H9 (cell line): ENCODE measurements at regions not wholly inside any gene's neighbourhood (a gene's known extent, or its start where the extent isn't known, plus 50 kb on each side); places are given as distances from the start of the nearest gene placed in this dataset.

Source experiments
- DNase-seq: peaks from one replicate; pipeline ENCODE4 v3.0.0-alpha.2; 2017
- H2AFZ ChIP-seq: one replicate; pipeline ENCODE4 v1.6.1; 2013; ENCODE audit warnings: mild to moderate bottlenecking, low read length, control low read depth, moderate library complexity
- H2AK5ac ChIP-seq: 2 replicates; pipeline ENCODE4 v1.6.1; 2013; ENCODE audit warnings: low read length, control low read depth, mixed read lengths; ENCODE audit not compliant: insufficient read length
- H2BK120ac ChIP-seq: one replicate; pipeline ENCODE4 v1.6.1; 2013; ENCODE audit warnings: low read depth, mild to moderate bottlenecking, low read length, control low read depth, inconsistent platforms; ENCODE audit not compliant: poor library complexity, severe bottlenecking
- H2BK12ac ChIP-seq: 2 replicates; pipeline ENCODE4 v1.6.1; 2013; ENCODE audit warnings: low read length, control low read depth, mixed read lengths, low read depth; ENCODE audit not compliant: insufficient read length
- H2BK15ac ChIP-seq: 2 replicates; pipeline ENCODE4 v1.6.1; 2013; ENCODE audit warnings: low read depth, low read length, control low read depth
- H2BK20ac ChIP-seq: one replicate; pipeline ENCODE4 v1.6.1; 2013; ENCODE audit warnings: low read depth, mild to moderate bottlenecking, low read length, control low read depth, inconsistent platforms; ENCODE audit not compliant: poor library complexity, severe bottlenecking
- H2BK5ac ChIP-seq: 2 replicates; pipeline ENCODE4 v1.6.1; 2013; ENCODE audit warnings: low read length, control low read depth, mixed read lengths; ENCODE audit not compliant: insufficient read length
- H3K14ac ChIP-seq: 2 replicates; pipeline ENCODE4 v1.6.1; 2013; ENCODE audit warnings: low read length, control low read depth; ENCODE audit not compliant: insufficient read depth
- H3K18ac ChIP-seq: 2 replicates; pipeline ENCODE4 v1.6.1; 2013; ENCODE audit warnings: low read depth, mild to moderate bottlenecking, mixed read lengths, low read length, control low read depth; ENCODE audit not compliant: insufficient read length
- H3K23ac ChIP-seq: 2 replicates; pipeline ENCODE4 v1.6.1; 2013; ENCODE audit warnings: low read length, control low read depth, mixed read lengths, low read depth; ENCODE audit not compliant: insufficient read length
- H3K23me2 ChIP-seq: 2 replicates; pipeline ENCODE4 v1.6.1; 2013; ENCODE audit warnings: low read depth, mild to moderate bottlenecking, mixed read lengths, low read length, control low read depth; ENCODE audit not compliant: insufficient read length, poor library complexity, severe bottlenecking
- H3K27ac ChIP-seq: 2 replicates; pipeline ENCODE4 v1.5.1; 2013; ENCODE audit warnings: low read length, control low read depth, mixed read lengths, low read depth; ENCODE audit not compliant: insufficient read length
- H3K27me3 ChIP-seq: 2 replicates; pipeline ENCODE4 v1.6.1; 2013; ENCODE audit warnings: low read length, control low read depth, inconsistent platforms; ENCODE audit not compliant: insufficient read depth
- H3K4ac ChIP-seq: 2 replicates; pipeline ENCODE4 v1.6.1; 2013; ENCODE audit warnings: low read depth, mild to moderate bottlenecking, control low read depth, inconsistent platforms, low read length, moderate library complexity
- H3K4me1 ChIP-seq: 2 replicates; pipeline ENCODE4 v1.6.1; 2013; ENCODE audit warnings: low read length, control low read depth, inconsistent platforms; ENCODE audit not compliant: insufficient read depth
- H3K4me2 ChIP-seq: 2 replicates; pipeline ENCODE4 v1.6.1; 2013; ENCODE audit warnings: low read length, control low read depth, mixed read lengths; ENCODE audit not compliant: insufficient read length, insufficient read depth
- H3K56ac ChIP-seq: 2 replicates; pipeline ENCODE4 v1.6.1; 2013; ENCODE audit warnings: low read depth, mild to moderate bottlenecking, mixed read lengths, low read length, control low read depth; ENCODE audit not compliant: insufficient read length
- H3K79me1 ChIP-seq: 2 replicates; pipeline ENCODE4 v1.6.1; 2013; ENCODE audit warnings: low read depth, mild to moderate bottlenecking, moderate library complexity, low read length, control low read depth, inconsistent platforms; ENCODE audit not compliant: insufficient read depth, poor library complexity, severe bottlenecking
- H3K79me2 ChIP-seq: 2 replicates; pipeline ENCODE4 v1.6.1; 2013; ENCODE audit warnings: low read length, control low read depth, inconsistent platforms; ENCODE audit not compliant: insufficient read depth
- H3K9ac ChIP-seq: 2 replicates; pipeline ENCODE4 v1.6.1; 2013; ENCODE audit warnings: low read length, control low read depth, mixed read lengths; ENCODE audit not compliant: insufficient read length; ENCODE audit errors: extremely low read depth
- H3K9me3 ChIP-seq: one replicate; pipeline ENCODE4 v1.6.1; 2013; ENCODE audit warnings: low read depth, low read length, inconsistent platforms; ENCODE audit not compliant: control insufficient read depth
- H3T11ph ChIP-seq: one replicate; pipeline ENCODE4 v1.6.1; 2013; ENCODE audit warnings: mild to moderate bottlenecking, low read length, control low read depth, inconsistent platforms
- H4K20me1 ChIP-seq: one replicate; pipeline ENCODE4 v1.6.1; 2013; ENCODE audit not compliant: control insufficient read depth, insufficient read length, insufficient read depth
- H4K5ac ChIP-seq: 2 replicates; pipeline ENCODE4 v1.6.1; 2013; ENCODE audit warnings: low read depth, mild to moderate bottlenecking, mixed read lengths, low read length, control low read depth; ENCODE audit not compliant: insufficient read length
- H4K8ac ChIP-seq: replicated peaks from 2 replicates; pipeline ENCODE4 v1.6.1; 2013; ENCODE audit warnings: low read length, control low read depth, mixed read lengths, low read depth; ENCODE audit not compliant: insufficient read length
- H4K91ac ChIP-seq: 2 replicates; pipeline ENCODE4 v1.6.1; 2013; ENCODE audit warnings: low read depth, mild to moderate bottlenecking, moderate library complexity, mixed read lengths, low read length, control low read depth; ENCODE audit not compliant: insufficient read length
- H3K27ac Mint-ChIP-seq, 3 experiments: 2 replicates in 2 of 3; 3 replicates in 1 of 3; pipeline ENCODE4 v1.8.0; 2020 to 2021; ENCODE audit warnings: mixed read lengths in 3 of 3, mild to moderate bottlenecking in 1 of 3, moderate library complexity in 1 of 3
- H3K27me3 Mint-ChIP-seq: 2 replicates; pipeline ENCODE4 v1.8.0; 2021; ENCODE audit warnings: low read depth, mild to moderate bottlenecking, moderate library complexity, mixed read lengths
- H3K36me3 Mint-ChIP-seq, 3 experiments: 2 replicates in 2 of 3; 3 replicates in 1 of 3; pipeline ENCODE4 v1.8.0; 2020 to 2021; ENCODE audit warnings: low read depth in 3 of 3, mixed read lengths in 3 of 3; ENCODE audit not compliant: insufficient read depth in 1 of 3
- H3K4me1 Mint-ChIP-seq, 2 experiments: 2 replicates each; pipeline ENCODE4 v1.8.0; 2020; ENCODE audit warnings: mixed read lengths in 2 of 2
- H3K4me3 Mint-ChIP-seq, 2 experiments: 2 replicates in 1 of 2; 3 replicates in 1 of 2; pipeline ENCODE4 v1.8.0; 2020 to 2021; ENCODE audit warnings: mild to moderate bottlenecking in 2 of 2, mixed read lengths in 2 of 2, moderate library complexity in 1 of 2
- H3K9me3 Mint-ChIP-seq, 2 experiments: 2 replicates in 1 of 2; 3 replicates in 1 of 2; pipeline ENCODE4 v1.8.0; 2020; ENCODE audit warnings: mild to moderate bottlenecking in 2 of 2, mixed read lengths in 2 of 2, moderate library complexity in 1 of 2
- WGBS: extraction: QIAGEN DNeasy Blood & Tissue Kit; methylation state at CpG from one replicate; pipeline ENCODE4 v1.1.7; 2013; ENCODE audit warnings: missing lambda C conversion rate, low lambda C conversion rate, mixed read lengths; ENCODE audit not compliant: insufficient read length; ENCODE audit errors: extremely low coverage; 5-methylcytosine and 5-hydroxymethylcytosine counted together
- TF ChIP-seq, protein P1 (sequence below): fragments of 200-600 bp; sonication (generic); conservative IDR thresholded peaks from 3 replicates; pipeline ENCODE4 v1.8.0; 2021; ENCODE audit warnings: antibody characterized with exemption, mild to moderate bottlenecking

DNA sequence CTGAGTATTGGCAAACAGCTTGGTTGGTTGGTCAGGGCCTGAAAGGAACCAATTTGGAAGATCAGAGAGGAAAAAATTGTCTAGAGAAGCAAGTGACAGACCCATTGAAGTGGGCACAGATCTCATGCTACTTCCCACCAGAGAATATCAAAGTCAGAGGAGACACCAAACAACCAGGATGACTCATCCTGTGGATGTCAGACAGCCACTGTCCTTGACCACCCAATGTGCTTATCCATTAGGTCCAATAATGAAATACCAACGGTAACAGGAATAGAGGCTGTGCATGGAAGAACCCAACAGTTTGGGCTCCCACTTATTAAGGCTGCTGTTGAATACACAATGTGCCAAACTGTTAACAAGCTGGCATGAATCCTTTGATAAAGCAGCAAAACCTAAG, 323.1 kb upstream of the ATP11B start:
- Histone ChIP-seq H2BK20ac (no peak overlapping the region), H3K79me2 (no peaks in the 10 kb centered on the region), H2AFZ (no peak overlapping the region), H3K27me3 (no peaks in the 10 kb centered on the region), H3K9ac (no peak overlapping the region), H4K20me1 (no peaks in the 10 kb centered on the region), H2BK12ac (no peak overlapping the region), H2BK120ac (no peak overlapping the region), H3K23ac (no peak overlapping the region), H3K14ac (no peak overlapping the region), H2AK5ac (no peak overlapping the region), H3K4me1 (no peaks in the 10 kb centered on the region), H3K9me3 (no peaks in the 10 kb centered on the region), H3K23me2 (no peaks in the 10 kb centered on the region), H3K4me2 (no peak overlapping the region), H3K56ac (no peak overlapping the region), H2BK5ac (no peak overlapping the region), H2BK15ac (no peak overlapping the region), H4K5ac (no peak overlapping the region), H3K18ac (no peak overlapping the region), H3T11ph (no peak overlapping the region), H3K27ac (no peak overlapping the region), H4K91ac (no peak overlapping the region), H3K4ac (no peak overlapping the region), H3K79me1 (no peaks in the 10 kb centered on the region), H4K8ac (no peak overlapping the region)
- Mint-ChIP-seq H3K4me3 (no peak overlapping the region), H3K9me3 (no peaks in the 10 kb centered on the region), H3K27me3 (no peaks in the 10 kb centered on the region), H3K27ac (no peak overlapping the region), H3K4me1 (peaks cover under 1% of the 10 kb centered on the region in 2 experiments), H3K36me3 (no peaks in the 10 kb centered on the region)
- no CpG with 5 or more reads among the region's 1 CpG for WGBS
- no peak for DNase-seq
- TF ChIP-seq, protein P1, sequence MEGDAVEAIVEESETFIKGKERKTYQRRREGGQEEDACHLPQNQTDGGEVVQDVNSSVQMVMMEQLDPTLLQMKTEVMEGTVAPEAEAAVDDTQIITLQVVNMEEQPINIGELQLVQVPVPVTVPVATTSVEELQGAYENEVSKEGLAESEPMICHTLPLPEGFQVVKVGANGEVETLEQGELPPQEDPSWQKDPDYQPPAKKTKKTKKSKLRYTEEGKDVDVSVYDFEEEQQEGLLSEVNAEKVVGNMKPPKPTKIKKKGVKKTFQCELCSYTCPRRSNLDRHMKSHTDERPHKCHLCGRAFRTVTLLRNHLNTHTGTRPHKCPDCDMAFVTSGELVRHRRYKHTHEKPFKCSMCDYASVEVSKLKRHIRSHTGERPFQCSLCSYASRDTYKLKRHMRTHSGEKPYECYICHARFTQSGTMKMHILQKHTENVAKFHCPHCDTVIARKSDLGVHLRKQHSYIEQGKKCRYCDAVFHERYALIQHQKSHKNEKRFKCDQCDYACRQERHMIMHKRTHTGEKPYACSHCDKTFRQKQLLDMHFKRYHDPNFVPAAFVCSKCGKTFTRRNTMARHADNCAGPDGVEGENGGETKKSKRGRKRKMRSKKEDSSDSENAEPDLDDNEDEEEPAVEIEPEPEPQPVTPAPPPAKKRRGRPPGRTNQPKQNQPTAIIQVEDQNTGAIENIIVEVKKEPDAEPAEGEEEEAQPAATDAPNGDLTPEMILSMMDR: no peak
